Superior temporal gyrus (tissue), 1 donor: ENCODE measurements at regions not wholly inside any gene's neighbourhood (a gene's known extent, or its start where the extent isn't known, plus 50 kb on each side); places are given as distances from the start of the nearest gene placed in this dataset.
"Not testable (repeated sequence)": the region's sequence is repeated elsewhere in the genome, so short reads cannot be mapped to it uniquely, and the experiment has no call there.

ENCODE experiments used
- DNase-seq: peaks from one replicate; pipeline ENCODE4 v3.0.0-alpha.2; 2016; ENCODE audit errors: extremely low spot score

DNA sequence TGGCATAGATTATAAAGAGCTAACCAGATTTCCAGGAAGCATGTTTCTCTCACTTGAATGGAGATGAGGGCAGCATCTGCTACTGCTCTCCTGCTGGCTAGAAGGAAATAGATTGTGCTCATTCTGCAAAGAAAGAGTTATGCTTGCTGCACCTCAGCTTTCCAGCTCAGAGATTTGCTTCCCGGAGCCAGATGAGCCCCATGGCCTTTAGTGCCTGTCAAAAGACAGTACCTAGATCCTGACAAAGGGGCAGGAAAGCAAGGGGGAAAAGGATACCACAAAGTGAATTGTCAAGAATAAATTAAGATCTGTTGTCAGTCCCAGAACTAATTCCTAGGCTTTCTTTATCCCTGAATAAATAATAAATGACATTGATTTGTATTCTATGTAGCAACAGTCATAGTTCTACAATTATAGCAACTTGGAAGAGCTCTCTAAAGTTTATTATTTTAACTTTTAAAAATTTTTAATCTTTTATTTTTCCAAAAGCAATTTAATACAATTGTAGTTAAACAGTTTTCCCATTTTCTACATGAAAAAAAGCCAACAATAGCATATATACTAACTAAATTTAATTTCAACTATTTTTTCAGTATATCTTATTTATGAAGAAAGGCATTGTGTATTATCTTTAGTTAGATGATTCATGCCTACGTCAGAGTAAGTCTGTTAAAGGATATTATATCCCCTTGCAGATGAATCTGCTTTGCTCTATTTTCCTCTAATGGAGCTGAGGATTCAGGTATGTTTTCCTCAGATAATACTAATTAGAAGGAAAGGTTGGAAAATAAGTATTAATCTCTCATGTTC, 306.1 kb upstream of the DDI1 start:
- DNase-seq, result no peak

- no peak for DNase-seq
Observed at GRCh38 chr11:103731670-103732069, 304.8 kb upstream of the DDI1 start.

- no peak for DNase-seq
Observed at GRCh38 chr11:103733889-103734288, 302.6 kb upstream of the DDI1 start.

GRCh38 chr11:103735497-103736032, 300.9 kb upstream of the DDI1 start:
- no peak for DNase-seq

DNA sequence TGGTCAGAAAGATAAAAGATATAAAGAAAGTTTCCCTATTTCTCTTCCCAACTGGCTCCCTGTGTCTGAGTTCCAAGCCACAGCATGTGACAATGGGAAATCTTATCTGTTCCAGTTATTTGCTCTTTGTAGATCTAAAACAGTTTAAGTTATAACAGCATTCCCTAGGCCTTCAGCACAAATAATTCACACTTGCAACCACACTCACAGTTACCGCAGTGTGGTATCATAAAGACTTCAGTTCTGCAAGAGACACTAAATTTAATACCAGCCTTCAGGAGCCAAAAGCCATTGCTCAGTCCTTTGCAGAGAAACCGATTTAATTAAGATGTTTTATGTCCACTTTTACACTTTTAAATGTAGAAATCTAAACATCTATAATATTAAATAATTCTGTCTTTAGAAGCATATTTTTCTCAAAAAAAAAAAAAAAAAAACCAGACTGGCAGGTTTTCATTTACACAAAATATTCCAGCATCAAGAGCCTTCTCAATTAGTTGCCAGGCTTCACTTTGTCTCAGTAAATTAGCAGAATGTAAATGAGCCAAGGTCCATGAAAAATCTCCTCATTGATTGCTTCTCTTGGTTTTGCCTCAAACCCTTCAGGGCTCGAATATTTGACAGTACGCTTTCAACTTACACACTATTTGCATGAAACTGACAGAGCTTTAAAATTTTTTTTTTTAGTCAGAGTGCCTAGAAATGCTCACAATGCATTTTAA, 300.0 kb upstream of the DDI1 start:
- DNase-seq, result peak; percentile 24

- no peak for DNase-seq
Observed at GRCh38 chr11:103737037-103737622, 299.3 kb upstream of the DDI1 start.

- no peak for DNase-seq
Observed at GRCh38 chr11:103737747-103738146, 298.7 kb upstream of the DDI1 start.

GRCh38 chr11:103739074-103739796, 297.2 kb upstream of the DDI1 start:
- not testable (repeated sequence) for DNase-seq

GRCh38 chr11:103744496-103745153, 291.8 kb upstream of the DDI1 start:
- no peak for DNase-seq

GRCh38 chr11:103749158-103749557, 287.3 kb upstream of the DDI1 start:
- DNase-seq, result no peak

GRCh38 chr11:103768816-103769215, 267.6 kb upstream of the DDI1 start:
- DNase-seq, result no peak

- DNase-seq, result peak; percentile 65
Observed at GRCh38 chr11:103773059-103773458, 263.4 kb upstream of the DDI1 start.

DNA sequence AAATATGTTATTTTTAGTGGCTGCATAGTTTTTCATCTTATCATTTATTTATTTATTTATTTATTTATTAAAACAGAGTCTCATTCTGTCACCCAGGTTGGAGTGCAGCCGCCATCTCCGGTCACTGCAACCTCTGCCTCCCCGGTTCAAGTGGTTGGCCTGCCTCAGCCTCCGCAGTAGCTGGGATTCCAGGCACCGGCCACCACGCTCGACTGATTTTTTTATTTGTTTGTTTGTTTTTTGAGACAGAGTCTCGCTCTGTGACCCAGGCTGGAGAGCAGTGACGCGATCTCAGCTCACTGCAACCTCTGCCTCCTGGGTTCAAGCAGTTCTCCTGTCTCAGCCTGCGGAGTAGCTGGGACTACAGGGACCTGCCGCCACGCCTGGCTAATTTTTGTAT, 262.9 kb upstream of the DDI1 start:
- no peak for DNase-seq

- no peak for DNase-seq
Observed at GRCh38 chr11:103779054-103779453, 257.4 kb upstream of the DDI1 start.

- no peak for DNase-seq
Observed at GRCh38 chr11:103789952-103790351, 246.5 kb upstream of the DDI1 start.

DNA sequence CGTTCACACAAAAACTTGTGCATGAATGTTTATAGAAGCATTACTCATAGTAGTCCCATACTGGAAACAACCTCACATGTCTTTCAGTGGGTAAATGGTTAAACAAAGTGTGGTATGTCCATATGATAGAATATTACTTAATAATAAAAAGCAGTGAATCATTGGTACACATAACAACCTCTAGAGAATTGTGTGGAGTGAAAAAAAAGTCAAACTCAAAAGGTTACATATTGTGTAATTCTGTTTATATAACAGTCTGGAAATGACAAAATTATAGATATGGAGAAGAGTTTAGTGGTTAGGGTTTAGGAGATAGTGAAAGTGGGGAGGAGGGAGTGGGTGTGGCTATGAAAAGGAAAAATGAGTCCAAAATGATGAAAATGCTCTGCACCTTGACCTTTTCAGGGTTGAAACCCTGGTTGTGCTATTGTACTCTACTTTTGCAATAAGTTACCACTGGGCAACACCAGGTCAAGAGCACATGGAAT, 243.4 kb upstream of the DDI1 start:
- no peak for DNase-seq

GRCh38 chr11:103794262-103794661, 242.2 kb upstream of the DDI1 start:
- DNase-seq, result no peak

- no peak for DNase-seq
Observed at GRCh38 chr11:103798026-103798425, 238.4 kb upstream of the DDI1 start.

- no peak for DNase-seq
Observed at GRCh38 chr11:103798446-103798845, 238.0 kb upstream of the DDI1 start.

GRCh38 chr11:103800406-103801114, 235.9 kb upstream of the DDI1 start:
- DNase-seq, result no peak

DNA sequence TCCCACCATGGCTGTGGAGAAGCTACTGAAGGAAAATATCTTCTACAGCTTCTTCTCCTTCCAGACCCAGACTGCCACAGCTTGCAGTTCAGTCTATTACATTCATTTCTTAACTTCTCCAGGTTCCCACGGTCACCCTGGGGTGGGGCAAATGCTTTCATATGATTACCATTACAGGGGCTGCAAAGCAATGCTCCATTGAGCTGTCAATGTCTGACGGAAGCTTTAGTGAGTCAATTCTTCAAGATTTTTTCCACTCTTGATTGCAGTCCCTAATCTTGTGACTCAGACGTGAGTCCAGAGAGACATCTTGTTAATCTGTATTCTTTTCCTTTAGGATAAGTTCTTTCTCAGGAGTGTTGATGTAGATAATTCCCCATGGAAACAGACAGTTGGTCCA, 233.4 kb upstream of the DDI1 start:
- DNase-seq, result no peak
